BLaER1 (cell line): ENCODE measurements at regions not wholly inside any gene's neighbourhood (a gene's known extent, or its start where the extent isn't known, plus 50 kb on each side); places are given as distances from the start of the nearest gene placed in this dataset.

Experiments used
- H3K27ac ChIP-seq: shearing (Covaris generic); formaldehyde crosslinking; 2 replicates; pipeline ENCODE4 v1.8.1; 2022
- H3K27me3 ChIP-seq: shearing (Covaris generic); formaldehyde crosslinking; 2 replicates; pipeline ENCODE4 v1.8.1; 2022
- H3K36me3 ChIP-seq: shearing (Covaris generic); formaldehyde crosslinking; 2 replicates; pipeline ENCODE4 v1.8.1; 2022
- H3K4me1 ChIP-seq: shearing (Covaris generic); formaldehyde crosslinking; 2 replicates; pipeline ENCODE4 v1.8.1; 2022
- H3K4me2 ChIP-seq: shearing (Covaris generic); formaldehyde crosslinking; 2 replicates; pipeline ENCODE4 v1.8.1; 2022
- H3K4me3 ChIP-seq: shearing (Covaris generic); formaldehyde crosslinking; 2 replicates; pipeline ENCODE4 v1.8.1; 2022
- H3K9ac ChIP-seq: shearing (Covaris generic); formaldehyde crosslinking; 2 replicates; pipeline ENCODE4 v1.8.1; 2022
- H3K9me3 ChIP-seq: shearing (Covaris generic); formaldehyde crosslinking; 2 replicates; pipeline ENCODE4 v1.8.1; 2022
- H4K20me1 ChIP-seq: shearing (Covaris generic); formaldehyde crosslinking; 2 replicates; pipeline ENCODE4 v1.8.1; 2022
- Cebpa-rat ChIP-seq: shearing (Covaris generic); IDR thresholded peaks from 2 replicates; pipeline ENCODE4 v1.8.1; 2022

GRCh38 chr9:23255346-23255745 is 570.7 kb downstream of the ELAVL2 start:
- Histone ChIP-seq H3K4me3 (no peak overlapping the region), H3K4me1 (no peaks in the 10 kb centered on the region), H3K27me3 (no peaks in the 10 kb centered on the region), H3K9ac (no peak overlapping the region), H3K27ac (no peak overlapping the region), H3K4me2 (no peak overlapping the region), H3K9me3 (no peaks in the 10 kb centered on the region), H3K36me3 (no peaks in the 10 kb centered on the region), H4K20me1 (no peaks in the 10 kb centered on the region)
- no peak for TF ChIP-seq Cebpa-rat

- H3K4me2 ChIP-seq, result no peak overlapping the region
- H3K9ac ChIP-seq, result no peak overlapping the region
- H3K27me3 ChIP-seq, result no peaks in the 10 kb centered on the region
- no peak for TF ChIP-seq Cebpa-rat
- no peak overlapping the region for H3K4me3 ChIP-seq
- no peak overlapping the region for H3K27ac ChIP-seq
- H3K9me3 ChIP-seq, result no peaks in the 10 kb centered on the region
- no peaks in the 10 kb centered on the region for H4K20me1 ChIP-seq
- no peaks in the 10 kb centered on the region for H3K4me1 ChIP-seq
- H3K36me3 ChIP-seq, result no peaks in the 10 kb centered on the region
Measured at GRCh38 chr9:23258569-23258968, 567.5 kb downstream of the ELAVL2 start.

DNA sequence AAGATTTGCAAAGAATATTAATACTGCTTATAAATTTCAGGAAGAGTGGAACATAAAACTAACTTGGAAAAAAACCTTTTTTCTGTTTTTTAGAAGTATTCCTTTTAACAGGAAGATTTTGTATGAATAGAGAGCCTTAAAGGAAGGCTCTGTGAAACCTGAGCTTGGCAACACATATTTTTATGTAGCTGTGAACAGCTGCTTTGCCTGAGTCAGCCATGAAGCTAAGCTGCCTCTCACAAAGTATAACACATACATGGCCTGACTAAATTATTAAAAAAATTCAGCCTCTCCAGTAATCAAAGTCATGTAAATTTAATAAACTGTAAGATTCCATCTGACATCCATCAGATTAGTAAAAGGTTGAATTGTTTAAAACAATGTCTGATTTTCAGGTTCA is 547.5 kb downstream of the ELAVL2 start:
- H3K27ac ChIP-seq, result no peak overlapping the region

GRCh38 chr9:23287390-23287789 is 538.6 kb downstream of the ELAVL2 start:
- H3K27me3 ChIP-seq, result no peaks in the 10 kb centered on the region
- no peak overlapping the region for H3K4me2 ChIP-seq
- no peaks in the 10 kb centered on the region for H4K20me1 ChIP-seq
- H3K36me3 ChIP-seq, result no peaks in the 10 kb centered on the region
- no peak overlapping the region for H3K27ac ChIP-seq
- no peak for TF ChIP-seq Cebpa-rat
- no peak overlapping the region for H3K4me3 ChIP-seq
- no peaks in the 10 kb centered on the region for H3K9me3 ChIP-seq
- H3K9ac ChIP-seq, result no peak overlapping the region
- H3K4me1 ChIP-seq, result no peaks in the 10 kb centered on the region

More for the DNA sequence above, 547.5 kb downstream of the ELAVL2 start:
- H3K9ac ChIP-seq, result no peak overlapping the region
- no peaks in the 10 kb centered on the region for H3K36me3 ChIP-seq
- no peaks in the 10 kb centered on the region for H3K27me3 ChIP-seq
- H3K4me2 ChIP-seq, result no peak overlapping the region
- H3K4me1 ChIP-seq, result no peaks in the 10 kb centered on the region
- no peak for TF ChIP-seq Cebpa-rat
- H4K20me1 ChIP-seq, result no peaks in the 10 kb centered on the region
- no peak overlapping the region for H3K4me3 ChIP-seq
- H3K9me3 ChIP-seq, result no peaks in the 10 kb centered on the region

- H4K20me1 ChIP-seq, result no peaks in the 10 kb centered on the region
Measured at GRCh38 chr9:23288545-23288944, 537.5 kb downstream of the ELAVL2 start.

DNA sequence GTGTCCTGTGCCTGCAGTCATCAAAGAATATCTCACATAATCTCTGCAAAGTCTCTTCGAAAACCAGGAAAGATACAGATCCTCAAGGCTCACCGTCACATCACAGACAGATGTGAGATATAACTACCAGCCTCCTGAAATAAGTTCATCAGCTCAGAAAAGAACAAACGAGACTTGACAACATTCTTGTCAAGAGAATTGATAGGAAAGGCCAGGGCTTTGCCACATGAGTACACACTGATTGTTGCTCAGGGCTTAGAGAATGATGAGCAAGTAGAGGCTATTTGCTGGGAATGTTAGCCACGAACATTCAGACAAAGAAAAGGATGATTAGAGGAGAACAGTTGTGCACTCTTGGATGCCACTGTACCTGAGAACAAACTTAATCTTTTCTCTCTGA is 535.1 kb downstream of the ELAVL2 start:
- Histone ChIP-seq H3K27me3 (no peaks in the 10 kb centered on the region), H3K36me3 (no peaks in the 10 kb centered on the region), H3K9me3 (no peaks in the 10 kb centered on the region), H3K4me3 (no peak overlapping the region), H3K27ac (no peak overlapping the region), H3K4me1 (no peaks in the 10 kb centered on the region), H3K4me2 (no peak overlapping the region), H3K9ac (no peak overlapping the region), H4K20me1 (no peaks in the 10 kb centered on the region)
- no peak for TF ChIP-seq Cebpa-rat

More at GRCh38 chr9:23288545-23288944, 537.5 kb downstream of the ELAVL2 start:
- no peak overlapping the region for H3K27ac ChIP-seq
- H3K27me3 ChIP-seq, result no peaks in the 10 kb centered on the region
- no peaks in the 10 kb centered on the region for H3K9me3 ChIP-seq
- H3K4me1 ChIP-seq, result no peaks in the 10 kb centered on the region
- TF ChIP-seq Cebpa-rat, result no peak
- no peak overlapping the region for H3K4me2 ChIP-seq
- H3K4me3 ChIP-seq, result no peak overlapping the region
- no peak overlapping the region for H3K9ac ChIP-seq
- no peaks in the 10 kb centered on the region for H3K36me3 ChIP-seq

DNA sequence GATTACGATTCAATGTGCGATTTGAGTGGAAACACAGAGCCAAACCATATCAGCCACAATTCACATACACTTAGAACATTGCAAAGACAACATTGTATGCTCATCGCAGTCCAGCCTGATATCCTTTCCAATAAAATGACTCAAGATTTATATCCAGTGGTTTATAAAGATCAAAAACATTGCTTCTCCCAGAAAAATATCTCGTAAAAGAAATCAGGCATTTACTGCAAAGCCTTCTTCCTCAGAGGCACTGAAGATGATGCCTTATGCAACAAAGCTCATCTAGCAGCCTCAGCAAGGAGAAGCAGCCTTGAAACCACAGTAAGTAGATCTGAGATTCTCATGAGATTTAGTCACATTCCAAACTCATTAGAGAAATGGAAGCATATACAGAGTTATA is 523.8 kb downstream of the ELAVL2 start:
- Histone ChIP-seq H3K9ac (no peak overlapping the region), H3K9me3 (no peaks in the 10 kb centered on the region), H3K4me1 (no peaks in the 10 kb centered on the region), H3K4me3 (no peak overlapping the region), H3K27me3 (no peaks in the 10 kb centered on the region), H3K27ac (no peak overlapping the region), H3K36me3 (no peaks in the 10 kb centered on the region), H3K4me2 (no peak overlapping the region), H4K20me1 (no peaks in the 10 kb centered on the region)
- no peak for TF ChIP-seq Cebpa-rat

GRCh38 chr9:23306731-23307130 is 519.3 kb downstream of the ELAVL2 start:
- Histone ChIP-seq H3K9ac (no peak overlapping the region), H3K9me3 (no peaks in the 10 kb centered on the region), H3K4me1 (no peaks in the 10 kb centered on the region), H4K20me1 (no peaks in the 10 kb centered on the region), H3K36me3 (no peaks in the 10 kb centered on the region), H3K4me3 (no peak overlapping the region), H3K27me3 (no peaks in the 10 kb centered on the region), H3K4me2 (no peak overlapping the region), H3K27ac (no peak overlapping the region)
- TF ChIP-seq Cebpa-rat, result no peak

- Histone ChIP-seq H3K9me3 (no peaks in the 10 kb centered on the region), H3K9ac (no peak overlapping the region), H3K27me3 (no peaks in the 10 kb centered on the region), H3K4me2 (no peak overlapping the region), H3K36me3 (no peaks in the 10 kb centered on the region), H3K4me1 (no peaks in the 10 kb centered on the region), H4K20me1 (no peaks in the 10 kb centered on the region), H3K27ac (no peak overlapping the region), H3K4me3 (no peak overlapping the region)
- TF ChIP-seq Cebpa-rat, result no peak
Measured at GRCh38 chr9:23307731-23308513, 518.1 kb downstream of the ELAVL2 start.

DNA sequence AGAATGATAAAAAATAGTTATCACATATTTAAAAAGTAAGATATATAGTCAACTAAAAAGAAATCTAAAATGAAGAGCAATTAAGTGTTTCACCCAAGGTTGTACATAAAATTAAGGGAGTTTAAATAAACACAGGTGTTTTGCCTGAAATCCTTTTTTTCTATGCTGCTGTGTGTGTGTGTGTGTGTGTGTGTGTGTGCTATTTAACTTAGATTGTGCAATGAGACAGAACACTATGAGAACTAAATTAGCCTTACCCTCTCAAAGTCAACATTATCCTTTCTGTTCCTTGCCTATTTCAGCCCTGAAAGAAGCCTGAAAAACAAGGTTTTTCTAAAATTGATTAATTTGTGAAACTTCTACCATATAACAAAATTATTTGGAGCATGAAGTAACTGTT is 516.2 kb downstream of the ELAVL2 start:
- H3K4me1 ChIP-seq, result no peaks in the 10 kb centered on the region
- TF ChIP-seq Cebpa-rat, result no peak
- H4K20me1 ChIP-seq, result no peaks in the 10 kb centered on the region
- H3K9ac ChIP-seq, result no peak overlapping the region
- no peaks in the 10 kb centered on the region for H3K9me3 ChIP-seq
- no peaks in the 10 kb centered on the region for H3K27me3 ChIP-seq
- H3K4me3 ChIP-seq, result no peak overlapping the region
- no peak overlapping the region for H3K27ac ChIP-seq
- no peak overlapping the region for H3K4me2 ChIP-seq
- H3K36me3 ChIP-seq, result no peaks in the 10 kb centered on the region

DNA sequence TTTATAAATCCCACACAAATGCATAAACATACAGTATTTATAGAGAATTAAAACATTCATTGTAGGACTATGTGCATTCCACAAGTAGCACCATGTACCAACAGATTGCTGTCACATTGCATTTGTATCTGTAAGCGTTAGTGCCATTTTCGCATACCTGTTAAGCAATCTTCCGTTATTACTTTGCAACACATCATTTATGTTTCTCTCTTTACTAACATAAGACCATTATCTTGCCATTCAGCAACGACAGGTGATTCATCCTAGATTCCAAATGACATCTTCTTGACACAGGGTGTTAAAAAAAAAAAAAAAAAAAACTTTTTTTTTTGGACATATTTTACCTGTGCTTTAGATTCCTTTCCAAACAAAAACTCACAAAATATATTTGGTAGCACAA is 511.8 kb downstream of the ELAVL2 start:
- no peak overlapping the region for H3K4me3 ChIP-seq
- H3K4me1 ChIP-seq, result no peaks in the 10 kb centered on the region
- H3K4me2 ChIP-seq, result no peak overlapping the region
- no peak overlapping the region for H3K9ac ChIP-seq
- no peak for TF ChIP-seq Cebpa-rat
- H3K27ac ChIP-seq, result no peak overlapping the region
- H3K27me3 ChIP-seq, result no peaks in the 10 kb centered on the region
- H3K36me3 ChIP-seq, result no peaks in the 10 kb centered on the region
- no peaks in the 10 kb centered on the region for H3K9me3 ChIP-seq
- H4K20me1 ChIP-seq, result no peaks in the 10 kb centered on the region
